ENCODE measurements at regions not wholly inside any gene's neighbourhood (a gene's known extent, or its start where the extent isn't known, plus 50 kb on each side); places are given as distances from the start of the nearest gene placed in this dataset.

DNA sequence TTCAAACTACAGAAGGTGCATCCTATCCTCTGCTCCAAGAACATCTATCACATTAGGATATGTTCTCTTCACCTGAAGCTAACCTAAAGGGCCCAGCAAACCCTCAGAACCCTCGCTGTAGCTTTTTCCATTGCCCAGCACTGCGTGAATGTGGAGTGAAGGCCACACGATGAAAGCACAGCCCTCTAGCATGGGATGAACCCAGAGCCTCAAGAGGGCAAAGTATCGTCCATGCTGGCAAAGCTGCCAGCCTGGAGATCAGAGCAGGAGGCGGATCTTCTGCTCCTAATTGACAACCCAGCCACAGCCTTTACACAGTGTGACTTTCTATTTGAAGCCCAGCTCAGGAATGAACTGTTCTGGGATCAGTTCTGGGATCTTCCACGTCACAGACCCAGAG is 65.1 kb upstream of the USP47 start:
- 92% methylated on average over 6 of the region's 6 CpGs for WGBS
- no peak overlapping the region for H3K4me3 ChIP-seq
- H3K27me3 ChIP-seq (replicated peaks; ENCODE audit: insufficient read depth), result no peaks in the 10 kb centered on the region
- no peaks in the 10 kb centered on the region for H3K36me3 ChIP-seq
- H3K9me3 ChIP-seq, result no peaks in the 10 kb centered on the region
- H3K27ac ChIP-seq, result no peak overlapping the region
- TF ChIP-seq POLR2A (IDR thresholded peaks at IDR 0.05) (no peak), POLR2AphosphoS5 (IDR thresholded peaks at IDR 0.05) (no peak)
- TF ChIP-seq, protein P1, sequence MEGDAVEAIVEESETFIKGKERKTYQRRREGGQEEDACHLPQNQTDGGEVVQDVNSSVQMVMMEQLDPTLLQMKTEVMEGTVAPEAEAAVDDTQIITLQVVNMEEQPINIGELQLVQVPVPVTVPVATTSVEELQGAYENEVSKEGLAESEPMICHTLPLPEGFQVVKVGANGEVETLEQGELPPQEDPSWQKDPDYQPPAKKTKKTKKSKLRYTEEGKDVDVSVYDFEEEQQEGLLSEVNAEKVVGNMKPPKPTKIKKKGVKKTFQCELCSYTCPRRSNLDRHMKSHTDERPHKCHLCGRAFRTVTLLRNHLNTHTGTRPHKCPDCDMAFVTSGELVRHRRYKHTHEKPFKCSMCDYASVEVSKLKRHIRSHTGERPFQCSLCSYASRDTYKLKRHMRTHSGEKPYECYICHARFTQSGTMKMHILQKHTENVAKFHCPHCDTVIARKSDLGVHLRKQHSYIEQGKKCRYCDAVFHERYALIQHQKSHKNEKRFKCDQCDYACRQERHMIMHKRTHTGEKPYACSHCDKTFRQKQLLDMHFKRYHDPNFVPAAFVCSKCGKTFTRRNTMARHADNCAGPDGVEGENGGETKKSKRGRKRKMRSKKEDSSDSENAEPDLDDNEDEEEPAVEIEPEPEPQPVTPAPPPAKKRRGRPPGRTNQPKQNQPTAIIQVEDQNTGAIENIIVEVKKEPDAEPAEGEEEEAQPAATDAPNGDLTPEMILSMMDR (IDR thresholded peaks at IDR 0.05), result no peak
- DNase-seq (ENCODE audit: low spot score), result no peak
- H3K4me1 ChIP-seq (replicated peaks), result no peaks in the 10 kb centered on the region
- intact Hi-C loops (cut with DNase I), result no loop called here

DNA sequence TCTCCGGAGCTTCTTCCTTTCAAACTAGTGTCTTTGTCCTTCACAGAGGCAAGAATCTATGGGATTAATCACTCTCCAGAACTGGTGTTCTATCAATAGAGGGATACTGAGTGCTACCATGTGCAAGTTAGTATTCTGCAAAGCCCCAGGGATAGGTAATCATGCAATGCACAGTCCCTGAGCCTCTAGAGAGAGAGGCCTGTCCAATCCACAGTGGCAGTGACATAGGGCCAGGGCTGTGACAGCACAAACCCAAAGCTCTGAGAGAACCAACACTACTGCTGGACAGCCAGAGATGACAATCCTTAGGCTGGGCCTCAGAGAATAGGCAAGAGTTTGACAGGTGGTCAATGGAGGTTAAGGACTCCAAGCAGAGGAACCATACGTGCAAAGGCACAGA is 66.8 kb upstream of the USP47 start:
- whole genome bisulfite sequencing, result 87% methylated on average over 2 of the region's 2 CpGs
- H3K4me1 ChIP-seq (replicated peaks), result no peaks in the 10 kb centered on the region
- H3K4me3 ChIP-seq, result no peak overlapping the region
- intact Hi-C loops (cut with DNase I), result no loop called here
- no peaks in the 10 kb centered on the region for H3K9me3 ChIP-seq
- no peaks in the 10 kb centered on the region for H3K27me3 ChIP-seq (replicated peaks; ENCODE audit: insufficient read depth)
- no peaks in the 10 kb centered on the region for H3K36me3 ChIP-seq
- no peak overlapping the region for H3K27ac ChIP-seq
- DNase-seq (ENCODE audit: low spot score), result no peak
- TF ChIP-seq POLR2A (IDR thresholded peaks at IDR 0.05) (no peak), POLR2AphosphoS5 (IDR thresholded peaks at IDR 0.05) (no peak)
- TF ChIP-seq, protein P1 (IDR thresholded peaks at IDR 0.05), result no peak

DNA sequence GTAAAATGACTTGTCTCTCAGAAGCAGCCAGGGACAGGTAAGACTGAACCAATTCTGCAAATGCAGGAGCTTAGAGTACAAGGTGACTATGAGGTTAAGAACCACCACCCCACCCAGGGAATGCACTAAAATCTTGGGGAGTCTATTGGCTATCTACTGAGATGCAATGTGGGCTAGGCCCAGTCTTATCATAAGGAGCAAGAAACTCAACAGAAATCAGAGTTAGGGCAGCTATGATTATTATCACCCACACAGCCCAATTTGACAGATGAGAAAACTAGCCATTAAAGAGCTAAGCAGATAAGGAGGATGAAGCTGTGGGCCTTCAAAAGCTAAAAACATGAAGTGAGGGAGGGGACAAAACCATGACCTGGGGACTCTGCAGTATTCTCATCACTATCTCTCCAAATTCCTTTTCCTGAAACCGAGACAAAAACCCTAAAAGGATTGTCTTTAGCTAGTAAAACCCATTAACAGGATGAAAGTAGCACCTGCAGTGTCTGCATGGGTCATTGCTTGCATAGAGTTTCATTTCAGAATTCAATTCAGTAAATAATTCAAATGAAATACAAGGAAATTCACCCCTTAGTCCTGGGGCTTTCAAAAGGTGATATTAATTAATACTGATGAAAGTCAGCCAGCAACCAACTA is 68.8 kb upstream of the USP47 start:
- 79% methylated on average over 1 of the region's 1 CpG for WGBS
- intact Hi-C loops (cut with DNase I), result no loop called here
- no peak for TF ChIP-seq POLR2AphosphoS5 (IDR thresholded peaks at IDR 0.05)
- no peak for TF ChIP-seq POLR2A (IDR thresholded peaks at IDR 0.05)
- TF ChIP-seq, protein P1 (IDR thresholded peaks at IDR 0.05), result no peak

DNA sequence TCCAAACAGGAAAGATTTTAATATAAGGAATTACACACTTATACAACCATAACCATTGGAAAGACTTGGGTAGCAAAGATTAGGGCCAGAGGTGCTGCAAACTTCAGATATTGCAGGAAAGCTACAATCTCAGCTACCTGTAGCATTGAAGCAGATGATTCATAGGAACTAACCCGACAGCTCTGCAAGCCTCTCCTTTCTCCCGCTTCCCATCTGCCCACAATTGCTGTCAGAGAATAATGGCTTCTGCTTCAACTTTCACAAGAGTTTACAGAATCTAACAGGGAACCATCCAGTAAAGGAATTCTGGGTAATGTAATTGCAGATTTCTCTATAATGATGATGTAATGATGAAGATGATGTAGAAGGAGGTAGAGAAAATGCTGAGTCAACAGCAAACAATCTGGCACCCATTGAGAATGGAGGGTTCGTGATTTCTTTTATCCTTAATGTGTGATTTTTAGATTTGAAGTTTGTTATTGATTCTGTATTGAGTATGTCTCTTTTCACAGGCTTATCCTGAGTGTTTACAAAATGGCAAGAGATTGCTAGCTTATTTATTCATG is 70.8 kb upstream of the USP47 start:
- Histone ChIP-seq H3K27ac (no peak overlapping the region), H3K36me3 (no peaks in the 10 kb centered on the region), H3K4me1 (replicated peaks) (no peaks in the 10 kb centered on the region), H3K9me3 (no peaks in the 10 kb centered on the region), H3K4me3 (no peak overlapping the region), H3K27me3 (replicated peaks; ENCODE audit: insufficient read depth) (no peaks in the 10 kb centered on the region)
- intact Hi-C loops (cut with DNase I), result no loop called here
- no peak for TF ChIP-seq POLR2AphosphoS5 (IDR thresholded peaks at IDR 0.05)
- TF ChIP-seq, protein P1 (IDR thresholded peaks at IDR 0.05), result no peak
- no peak for TF ChIP-seq POLR2A (IDR thresholded peaks at IDR 0.05)
- WGBS, result 89% methylated on average over 3 of the region's 3 CpGs
- DNase-seq (ENCODE audit: low spot score), result no peak

More for the DNA sequence above, 68.8 kb upstream of the USP47 start:
- Histone ChIP-seq H3K9me3 (no peaks in the 10 kb centered on the region), H3K36me3 (no peaks in the 10 kb centered on the region), H3K27ac (no peak overlapping the region), H3K27me3 (replicated peaks; ENCODE audit: insufficient read depth) (no peaks in the 10 kb centered on the region), H3K4me1 (replicated peaks) (no peaks in the 10 kb centered on the region), H3K4me3 (no peak overlapping the region)
- no peak for DNase-seq (ENCODE audit: low spot score)

DNA sequence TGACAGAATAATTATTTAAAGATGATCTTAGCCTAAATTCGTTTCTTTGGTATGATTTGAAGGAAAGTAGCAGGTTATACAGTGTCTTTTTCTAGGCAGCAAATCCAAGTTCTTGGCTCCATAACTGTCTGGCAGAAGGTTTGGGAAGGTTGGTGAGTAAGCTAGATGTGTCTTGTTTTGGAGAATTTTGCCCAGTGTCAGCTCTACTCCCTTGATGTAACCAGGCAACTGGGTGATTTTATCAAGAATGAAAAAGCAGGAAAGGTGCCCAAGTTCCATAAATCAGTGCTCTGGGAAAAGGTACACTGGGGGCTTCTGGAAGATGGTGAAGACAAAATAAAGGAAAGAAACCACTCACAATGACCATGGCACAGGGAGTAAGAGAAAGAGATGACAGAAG is 71.5 kb upstream of the USP47 start:
- H3K9me3 ChIP-seq, result no peaks in the 10 kb centered on the region
- intact Hi-C loops (cut with DNase I), result no loop called here
- no peaks in the 10 kb centered on the region for H3K4me1 ChIP-seq (replicated peaks)
- H3K36me3 ChIP-seq, result no peaks in the 10 kb centered on the region
- no peak overlapping the region for H3K27ac ChIP-seq
- no peaks in the 10 kb centered on the region for H3K27me3 ChIP-seq (replicated peaks; ENCODE audit: insufficient read depth)
- DNase-seq (ENCODE audit: low spot score), result no peak
- no peak overlapping the region for H3K4me3 ChIP-seq
- WGBS, result 50% methylated on average over 1 of the region's 1 CpG
- no peak for TF ChIP-seq POLR2A (IDR thresholded peaks at IDR 0.05)
- TF ChIP-seq POLR2AphosphoS5 (IDR thresholded peaks at IDR 0.05), result no peak
- TF ChIP-seq, protein P1 (IDR thresholded peaks at IDR 0.05), result no peak
